Calu3 (cell line): ENCODE measurements at regions not wholly inside any gene's neighbourhood (a gene's known extent, or its start where the extent isn't known, plus 50 kb on each side); places are given as distances from the start of the nearest gene placed in this dataset.

Experiments
- BruUV-seq: library from RNA; stranded (reverse); fragments of 400-500 nt; replicated peaks from 2 replicates; lab custom pipeline; 2021; lab: Mats Ljungman, UMichigan
- CTCF ChIA-PET: fragments of 300-600 bp; sonication (Branson Sonifier 250); formaldehyde crosslinking; loops from one replicate; lab custom pipeline; 2022; ENCODE audit warnings: antibody characterized with exemption; lab: Charles Lee
- DNase-seq: peaks from one replicate; pipeline ENCODE4 v3.0.0; 2022
- H3K27ac Mint-ChIP-seq: one replicate; pipeline ENCODE4 v1.8.0; 2022; ENCODE audit warnings: mixed read lengths; ENCODE audit not compliant: unreplicated experiment
- H3K27me3 Mint-ChIP-seq: one replicate; pipeline ENCODE4 v1.8.0; 2022; ENCODE audit warnings: mixed read lengths; ENCODE audit not compliant: unreplicated experiment
- H3K36me3 Mint-ChIP-seq: one replicate; pipeline ENCODE4 v1.8.0; 2022; ENCODE audit warnings: mild to moderate bottlenecking, moderate library complexity, mixed read lengths; ENCODE audit not compliant: insufficient read depth, unreplicated experiment
- H3K4me1 Mint-ChIP-seq: one replicate; pipeline ENCODE4 v1.8.0; 2022; ENCODE audit warnings: mild to moderate bottlenecking, low read depth, mixed read lengths; ENCODE audit not compliant: unreplicated experiment
- H3K4me3 Mint-ChIP-seq: one replicate; pipeline ENCODE4 v1.8.0; 2022; ENCODE audit warnings: mild to moderate bottlenecking, low read depth, moderate library complexity, mixed read lengths; ENCODE audit not compliant: unreplicated experiment
- H3K9me3 Mint-ChIP-seq: one replicate; pipeline ENCODE4 v1.8.0; 2022; ENCODE audit warnings: low read depth, mixed read lengths; ENCODE audit not compliant: unreplicated experiment
- intact Hi-C: fragments of 100-400 bp; cut with micrococcal nuclease; formaldehyde crosslinking; loops from one replicate; pipeline ENCODE4 v1.10.0; 2022; ENCODE audit not compliant: unreplicated experiment
- TF ChIP-seq, protein P1 (sequence below): fragments of 200-600 bp; IDR thresholded peaks from one replicate; pipeline ENCODE4 v1.8.0; 2022; ENCODE audit warnings: antibody characterized with exemption; ENCODE audit not compliant: unreplicated experiment

DNA sequence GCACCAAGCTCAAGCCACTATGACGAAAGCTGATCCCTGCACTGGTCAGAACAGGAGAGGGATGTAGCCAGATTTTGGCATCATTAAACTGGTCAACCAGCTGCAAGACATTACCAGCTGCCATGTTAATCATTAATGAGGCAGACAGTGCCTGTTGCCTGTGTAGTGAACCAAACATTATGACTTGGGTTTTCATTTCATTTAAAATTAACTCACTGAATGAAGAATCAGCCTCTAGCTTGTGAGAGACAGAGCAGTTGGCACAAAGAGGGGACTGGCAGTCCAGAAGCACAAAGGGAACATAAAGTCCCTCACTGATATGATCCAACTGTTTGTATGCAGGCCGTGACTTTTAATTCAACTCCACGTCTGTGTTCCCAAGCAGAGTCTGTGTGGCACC is 318.9 kb downstream of the SEC16B start:
- no peaks in the 10 kb centered on the region for H3K36me3 Mint-ChIP-seq
- CTCF ChIA-PET: interaction anchor here (0.6 kb wide), 1 partner anchor 11 kb away, joined by 3 read pairs; no protein-coding TSS in a partner anchor
- no peak for DNase-seq

DNA sequence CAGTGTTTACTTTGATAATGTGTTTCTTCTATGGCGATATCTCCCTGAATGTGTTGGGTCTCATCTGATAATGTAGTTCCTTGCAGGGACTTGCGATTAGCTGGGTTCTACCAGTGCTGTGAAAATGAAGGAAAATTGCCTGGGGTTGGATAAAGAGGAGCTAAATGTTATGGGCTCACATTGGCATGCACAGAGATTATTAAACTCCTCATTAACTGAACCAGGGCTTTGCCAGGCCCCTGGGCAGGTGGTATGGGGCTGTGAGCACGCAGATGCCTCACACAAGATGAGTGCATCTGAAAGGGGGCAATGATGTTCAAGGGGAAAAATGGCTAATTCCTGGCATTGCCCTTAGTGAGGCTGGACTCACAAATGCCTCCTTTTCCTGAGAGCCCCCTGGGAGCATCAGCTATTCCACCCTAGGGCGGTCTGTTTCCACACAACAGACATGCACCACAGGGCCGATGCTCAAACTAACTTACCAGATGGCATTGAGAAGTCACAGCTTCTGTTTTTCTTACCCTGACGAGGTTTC is 321.1 kb downstream of the SEC16B start:
- DNase-seq: no peak
- TF ChIP-seq, protein P1, sequence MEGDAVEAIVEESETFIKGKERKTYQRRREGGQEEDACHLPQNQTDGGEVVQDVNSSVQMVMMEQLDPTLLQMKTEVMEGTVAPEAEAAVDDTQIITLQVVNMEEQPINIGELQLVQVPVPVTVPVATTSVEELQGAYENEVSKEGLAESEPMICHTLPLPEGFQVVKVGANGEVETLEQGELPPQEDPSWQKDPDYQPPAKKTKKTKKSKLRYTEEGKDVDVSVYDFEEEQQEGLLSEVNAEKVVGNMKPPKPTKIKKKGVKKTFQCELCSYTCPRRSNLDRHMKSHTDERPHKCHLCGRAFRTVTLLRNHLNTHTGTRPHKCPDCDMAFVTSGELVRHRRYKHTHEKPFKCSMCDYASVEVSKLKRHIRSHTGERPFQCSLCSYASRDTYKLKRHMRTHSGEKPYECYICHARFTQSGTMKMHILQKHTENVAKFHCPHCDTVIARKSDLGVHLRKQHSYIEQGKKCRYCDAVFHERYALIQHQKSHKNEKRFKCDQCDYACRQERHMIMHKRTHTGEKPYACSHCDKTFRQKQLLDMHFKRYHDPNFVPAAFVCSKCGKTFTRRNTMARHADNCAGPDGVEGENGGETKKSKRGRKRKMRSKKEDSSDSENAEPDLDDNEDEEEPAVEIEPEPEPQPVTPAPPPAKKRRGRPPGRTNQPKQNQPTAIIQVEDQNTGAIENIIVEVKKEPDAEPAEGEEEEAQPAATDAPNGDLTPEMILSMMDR: no peak
- no peaks in the 10 kb centered on the region for H3K36me3 Mint-ChIP-seq
- peaks cover 52% of the 10 kb centered on the region for H3K27me3 Mint-ChIP-seq
- H3K9me3 Mint-ChIP-seq: no peaks in the 10 kb centered on the region
- intact Hi-C loops: no loop called here
- no peaks in the 10 kb centered on the region for H3K4me1 Mint-ChIP-seq
- no peak overlapping the region for H3K4me3 Mint-ChIP-seq
- BruUV-seq: no TSS peak
- no peak overlapping the region for H3K27ac Mint-ChIP-seq
- CTCF ChIA-PET: no interaction called here

More for the DNA sequence above, 318.9 kb downstream of the SEC16B start:
- Mint-ChIP-seq H3K27me3 (peaks cover 57% of the 10 kb centered on the region), H3K9me3 (no peaks in the 10 kb centered on the region), H3K4me1 (no peaks in the 10 kb centered on the region), H3K4me3 (no peak overlapping the region), H3K27ac (no peak overlapping the region)
- no TSS peak for BruUV-seq
- TF ChIP-seq, protein P1: no peak
- intact Hi-C loops: no loop called here

DNA sequence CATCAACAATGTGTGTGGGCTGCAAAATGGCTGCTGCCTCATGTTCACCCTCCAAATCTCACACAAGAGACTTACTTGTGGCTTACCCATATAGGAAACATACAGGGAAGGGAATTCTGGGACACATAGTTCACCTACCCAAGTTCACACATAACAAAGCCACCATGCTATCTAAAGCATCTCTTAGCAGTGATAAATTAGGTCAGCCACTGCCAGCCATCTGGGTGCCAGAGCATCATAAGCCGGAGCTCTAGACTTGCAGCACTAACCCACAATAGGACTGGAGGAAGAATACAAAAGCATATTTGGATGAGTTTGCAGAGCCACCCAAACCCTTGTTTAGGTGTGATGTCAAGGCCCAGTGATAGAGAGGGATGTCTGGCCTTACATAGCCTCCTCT is 321.7 kb downstream of the SEC16B start:
- TF ChIP-seq, protein P1: no peak
- Mint-ChIP-seq H3K27me3 (peaks cover 55% of the 10 kb centered on the region), H3K4me3 (no peak overlapping the region), H3K36me3 (no peaks in the 10 kb centered on the region), H3K4me1 (no peaks in the 10 kb centered on the region), H3K27ac (no peak overlapping the region), H3K9me3 (no peaks in the 10 kb centered on the region)
- BruUV-seq: no TSS peak
- no peak for DNase-seq
- CTCF ChIA-PET: no interaction called here
- intact Hi-C loops: no loop called here

DNA sequence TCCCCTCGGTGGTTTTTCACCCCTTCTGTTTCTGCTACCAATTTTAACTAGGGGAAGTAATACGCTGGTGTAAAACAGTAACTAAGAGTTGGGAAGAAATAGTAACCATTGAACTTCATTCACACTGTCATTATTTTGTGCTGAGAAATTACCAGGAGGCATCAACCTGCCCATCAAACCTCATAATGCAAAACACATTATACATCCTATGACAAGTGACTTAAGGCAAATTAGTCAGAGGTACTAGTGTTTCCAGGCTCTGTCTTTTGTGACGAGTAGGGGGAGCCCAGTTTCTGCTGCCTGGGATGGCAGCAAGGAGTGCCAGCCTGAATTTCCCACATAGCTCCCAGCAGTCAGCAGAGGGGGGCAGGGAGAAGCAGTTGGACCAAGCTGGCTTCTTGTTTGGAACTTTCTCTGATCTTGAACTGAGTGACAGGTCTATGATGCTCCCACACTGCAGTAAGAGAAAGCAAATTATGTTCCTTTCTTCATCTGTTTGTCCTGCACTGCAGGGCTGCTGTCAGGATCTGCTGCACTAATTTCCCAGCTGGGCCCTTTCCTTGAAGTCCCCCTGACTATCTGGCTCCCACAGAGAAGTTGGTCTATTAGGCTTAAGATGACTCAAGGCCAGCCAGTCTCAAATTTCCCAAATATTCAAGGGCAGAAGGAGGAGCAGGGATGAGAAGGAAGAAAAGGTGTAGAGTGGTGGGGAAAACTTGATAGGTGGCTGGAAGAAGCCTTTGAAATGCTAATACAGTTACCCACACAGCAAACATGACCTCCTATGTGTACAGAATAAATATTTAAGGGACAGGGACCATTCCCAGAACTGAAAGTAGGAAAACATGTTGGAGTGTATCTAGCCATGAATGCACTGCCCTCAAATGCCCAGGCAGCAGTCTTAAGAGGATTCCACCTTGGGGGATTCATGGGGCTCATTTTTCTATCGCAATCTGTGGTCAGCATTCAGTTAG is 322.8 kb downstream of the SEC16B start:
- Mint-ChIP-seq H3K4me3 (no peak overlapping the region), H3K4me1 (no peaks in the 10 kb centered on the region), H3K27me3 (peaks cover 66% of the 10 kb centered on the region), H3K9me3 (no peaks in the 10 kb centered on the region), H3K27ac (no peak overlapping the region), H3K36me3 (no peaks in the 10 kb centered on the region)
- no peak for DNase-seq
- CTCF ChIA-PET: no interaction called here
- TF ChIP-seq, protein P1: no peak
- no TSS peak for BruUV-seq
- intact Hi-C loops: no loop called here
